ENCODE measurements at regions not wholly inside any gene's neighbourhood (a gene's known extent, or its start where the extent isn't known, plus 50 kb on each side); places are given as distances from the start of the nearest gene placed in this dataset.
A peak's percentile ranks its signal among the peaks of the same experiment; 100 is the strongest.

DNA sequence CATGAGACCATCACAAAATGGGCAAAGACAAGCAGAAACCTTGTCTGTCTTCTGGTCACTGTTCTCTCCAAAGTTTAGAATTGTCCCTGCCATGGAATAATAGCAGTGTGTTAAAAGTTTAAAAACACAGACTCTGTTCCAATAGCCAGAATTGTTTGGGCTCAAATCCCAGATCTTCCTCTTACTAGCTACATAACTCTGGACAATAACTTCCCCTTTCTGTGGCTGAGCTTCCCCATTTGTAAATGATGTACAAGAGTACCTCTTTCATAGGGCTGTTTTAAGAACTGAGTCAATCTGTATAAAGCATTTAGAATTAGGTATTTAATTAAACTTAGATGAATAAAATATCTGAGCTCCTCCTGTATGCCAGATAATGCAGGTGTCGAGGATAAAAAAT, 623.0 kb downstream of the NTRK3 start:
- H3K27ac ChIP-seq, result no peak overlapping the region
- 78 to 90% (median 83%) methylated on average over 1 of the region's 1 CpG for WGBS, 5 donors
- TF ChIP-seq POLR2A (IDR thresholded peaks at IDR 0.05) (no peak), EP300 (IDR thresholded peaks at IDR 0.05) (no peak), POLR2AphosphoS5 (IDR thresholded peaks at IDR 0.05) (no peak)
- TF ChIP-seq, protein P1, sequence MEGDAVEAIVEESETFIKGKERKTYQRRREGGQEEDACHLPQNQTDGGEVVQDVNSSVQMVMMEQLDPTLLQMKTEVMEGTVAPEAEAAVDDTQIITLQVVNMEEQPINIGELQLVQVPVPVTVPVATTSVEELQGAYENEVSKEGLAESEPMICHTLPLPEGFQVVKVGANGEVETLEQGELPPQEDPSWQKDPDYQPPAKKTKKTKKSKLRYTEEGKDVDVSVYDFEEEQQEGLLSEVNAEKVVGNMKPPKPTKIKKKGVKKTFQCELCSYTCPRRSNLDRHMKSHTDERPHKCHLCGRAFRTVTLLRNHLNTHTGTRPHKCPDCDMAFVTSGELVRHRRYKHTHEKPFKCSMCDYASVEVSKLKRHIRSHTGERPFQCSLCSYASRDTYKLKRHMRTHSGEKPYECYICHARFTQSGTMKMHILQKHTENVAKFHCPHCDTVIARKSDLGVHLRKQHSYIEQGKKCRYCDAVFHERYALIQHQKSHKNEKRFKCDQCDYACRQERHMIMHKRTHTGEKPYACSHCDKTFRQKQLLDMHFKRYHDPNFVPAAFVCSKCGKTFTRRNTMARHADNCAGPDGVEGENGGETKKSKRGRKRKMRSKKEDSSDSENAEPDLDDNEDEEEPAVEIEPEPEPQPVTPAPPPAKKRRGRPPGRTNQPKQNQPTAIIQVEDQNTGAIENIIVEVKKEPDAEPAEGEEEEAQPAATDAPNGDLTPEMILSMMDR (IDR thresholded peaks at IDR 0.05), result no peak
- intact Hi-C loops (cut with DNase I; ENCODE audit: low total_unique reads), result no loop called here
- no peak overlapping the region for H3K4me3 ChIP-seq
- no peaks in the 10 kb centered on the region for H3K4me1 ChIP-seq
- no peaks in the 10 kb centered on the region for H3K27me3 ChIP-seq
- peak in 1 of 2 donors; percentile 46 for DNase-seq
- H3K9me3 ChIP-seq, result no peaks in the 10 kb centered on the region
- no peaks in the 10 kb centered on the region for H3K36me3 ChIP-seq

DNA sequence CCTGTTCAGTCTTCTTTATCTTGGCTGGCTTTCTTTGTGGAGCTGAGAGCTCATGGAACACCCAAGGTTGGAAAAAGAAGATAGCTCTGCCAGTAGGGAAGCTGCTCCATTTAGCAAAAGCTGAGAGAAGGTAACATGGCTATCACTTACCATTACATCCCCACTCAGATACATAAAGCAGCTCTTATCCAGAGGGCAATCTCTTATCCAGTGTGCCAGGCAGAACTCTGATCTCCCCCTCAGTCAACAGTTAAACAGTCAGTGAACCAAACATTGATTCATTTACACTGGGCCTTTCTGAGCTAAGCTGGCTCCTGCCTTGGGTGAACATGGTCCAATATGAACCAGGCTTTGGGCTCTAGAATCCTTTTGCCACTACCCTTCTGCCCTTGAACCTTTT, 624.2 kb downstream of the NTRK3 start:
- Histone ChIP-seq H3K27ac (no peak overlapping the region), H3K36me3 (no peaks in the 10 kb centered on the region), H3K4me1 (no peaks in the 10 kb centered on the region), H3K27me3 (no peaks in the 10 kb centered on the region), H3K4me3 (no peak overlapping the region), H3K9me3 (no peaks in the 10 kb centered on the region)
- TF ChIP-seq POLR2AphosphoS5 (IDR thresholded peaks at IDR 0.05) (no peak), EP300 (IDR thresholded peaks at IDR 0.05) (no peak), POLR2A (IDR thresholded peaks at IDR 0.05) (no peak)
- TF ChIP-seq, protein P1 (IDR thresholded peaks at IDR 0.05), result no peak
- DNase-seq, result no peak
- intact Hi-C loops (cut with DNase I; ENCODE audit: low total_unique reads), result no loop called here

DNA sequence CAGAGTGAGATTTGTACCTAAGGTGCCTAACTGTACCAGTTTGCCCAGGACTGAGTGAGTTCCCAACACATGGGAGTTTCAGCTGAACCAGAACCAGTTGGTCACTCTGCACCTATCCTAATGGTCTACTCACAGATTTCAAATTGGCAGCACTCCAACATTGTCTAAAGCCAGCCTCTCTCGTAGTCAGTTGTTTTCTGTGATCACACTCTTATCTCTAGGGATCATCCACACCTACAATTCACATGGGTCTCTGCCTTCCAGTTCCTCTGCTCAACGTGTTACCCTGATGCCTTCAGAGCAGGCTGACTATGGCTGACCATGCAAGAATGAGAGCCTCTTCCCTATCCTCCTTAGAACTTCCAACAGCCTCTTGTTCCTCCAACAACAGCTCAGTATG, 624.8 kb downstream of the NTRK3 start:
- Histone ChIP-seq H3K4me3 (no peak overlapping the region), H3K27me3 (no peaks in the 10 kb centered on the region), H3K9me3 (no peaks in the 10 kb centered on the region), H3K27ac (no peak overlapping the region), H3K36me3 (no peaks in the 10 kb centered on the region), H3K4me1 (no peaks in the 10 kb centered on the region)
- no peak for TF ChIP-seq POLR2A (IDR thresholded peaks at IDR 0.05)
- TF ChIP-seq, protein P1 (IDR thresholded peaks at IDR 0.05), result no peak
- no peak for TF ChIP-seq POLR2AphosphoS5 (IDR thresholded peaks at IDR 0.05)
- no peak for TF ChIP-seq EP300 (IDR thresholded peaks at IDR 0.05)
- WGBS, 5 donors, result 24 to 52% (median 42%) methylated on average over 2 of the region's 2 CpGs
- DNase-seq, result no peak
- intact Hi-C loops (cut with DNase I; ENCODE audit: low total_unique reads), result no loop called here

DNA sequence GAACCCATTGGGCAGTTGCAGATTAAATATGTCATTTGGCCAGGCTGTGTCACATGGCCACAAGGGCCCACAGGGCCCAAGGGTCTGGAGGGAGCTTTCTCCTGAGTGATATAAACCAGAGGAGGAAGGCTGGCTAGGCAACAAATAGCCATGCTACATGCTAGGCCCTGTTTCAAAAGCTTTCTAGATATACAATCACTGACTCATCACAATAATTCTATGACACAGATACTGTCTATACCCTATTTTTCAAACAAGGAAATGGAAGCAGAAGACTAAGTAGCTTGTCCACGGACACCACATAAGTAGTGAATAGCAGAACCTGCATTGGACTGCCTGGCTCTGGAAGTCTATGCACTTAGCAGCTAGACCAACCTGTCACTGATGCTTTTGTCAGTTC, 625.4 kb downstream of the NTRK3 start:
- H3K36me3 ChIP-seq, result no peaks in the 10 kb centered on the region
- H3K27me3 ChIP-seq, result no peaks in the 10 kb centered on the region
- WGBS, 5 donors, result 60 to 87% (median 67%) methylated on average over 1 of the region's 1 CpG
- intact Hi-C loops (cut with DNase I; ENCODE audit: low total_unique reads), result no loop called here
- no peaks in the 10 kb centered on the region for H3K4me1 ChIP-seq
- TF ChIP-seq POLR2AphosphoS5 (IDR thresholded peaks at IDR 0.05) (no peak), EP300 (IDR thresholded peaks at IDR 0.05) (no peak), POLR2A (IDR thresholded peaks at IDR 0.05) (no peak)
- TF ChIP-seq, protein P1 (IDR thresholded peaks at IDR 0.05), result no peak
- no peaks in the 10 kb centered on the region for H3K9me3 ChIP-seq
- H3K4me3 ChIP-seq, result no peak overlapping the region
- DNase-seq, result no peak
- no peak overlapping the region for H3K27ac ChIP-seq
